ENCODE measurements at regions not wholly inside any gene's neighbourhood (a gene's known extent, or its start where the extent isn't known, plus 50 kb on each side); places are given as distances from the start of the nearest gene placed in this dataset.
"Not testable (repeated sequence)": the region's sequence is repeated elsewhere in the genome, so short reads cannot be mapped to it uniquely, and the experiment has no call there.

DNA sequence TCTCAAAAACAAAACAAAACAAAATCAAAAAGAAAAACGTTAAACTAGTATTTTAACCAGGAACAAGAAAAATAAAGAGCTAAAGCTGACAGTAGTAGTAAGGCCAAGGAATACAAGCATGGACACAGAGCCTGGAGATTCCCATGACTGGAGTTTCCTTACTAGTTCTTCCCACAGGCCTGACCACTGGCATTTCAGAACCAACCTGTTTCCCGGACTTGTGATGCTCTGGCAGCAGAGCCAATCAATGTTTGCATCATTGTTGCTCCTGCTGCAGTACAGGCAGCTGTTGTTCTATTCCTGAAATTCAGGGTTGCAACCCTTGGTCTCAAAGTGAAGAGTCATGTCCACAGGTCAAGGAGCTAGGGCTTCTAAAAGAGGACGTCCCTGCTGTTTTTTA lies 111.3 kb upstream of the WARS2 start:
- DNase-seq (ENCODE audit: low read depth) = peak; percentile 15

DNA sequence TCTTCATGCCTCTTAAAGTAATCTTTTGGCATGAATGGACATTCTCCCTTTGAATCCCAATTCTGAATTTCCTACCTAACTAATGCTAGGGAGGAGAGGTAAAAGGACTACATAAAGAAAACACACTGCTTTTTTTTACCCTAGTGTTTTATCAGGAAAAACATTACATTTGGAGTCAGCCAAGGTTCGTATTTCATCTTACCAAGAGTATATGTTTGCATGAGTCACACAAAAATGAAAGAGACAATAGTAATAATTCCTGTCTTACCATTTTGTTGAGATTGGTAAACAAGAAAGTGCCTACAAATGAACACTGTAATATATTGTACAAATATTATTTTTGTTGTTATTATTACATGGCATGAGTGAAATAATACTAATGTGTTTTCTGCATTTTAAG lies 112.9 kb upstream of the WARS2 start:
- peak; percentile 36 for DNase-seq (ENCODE audit: low read depth)

DNA sequence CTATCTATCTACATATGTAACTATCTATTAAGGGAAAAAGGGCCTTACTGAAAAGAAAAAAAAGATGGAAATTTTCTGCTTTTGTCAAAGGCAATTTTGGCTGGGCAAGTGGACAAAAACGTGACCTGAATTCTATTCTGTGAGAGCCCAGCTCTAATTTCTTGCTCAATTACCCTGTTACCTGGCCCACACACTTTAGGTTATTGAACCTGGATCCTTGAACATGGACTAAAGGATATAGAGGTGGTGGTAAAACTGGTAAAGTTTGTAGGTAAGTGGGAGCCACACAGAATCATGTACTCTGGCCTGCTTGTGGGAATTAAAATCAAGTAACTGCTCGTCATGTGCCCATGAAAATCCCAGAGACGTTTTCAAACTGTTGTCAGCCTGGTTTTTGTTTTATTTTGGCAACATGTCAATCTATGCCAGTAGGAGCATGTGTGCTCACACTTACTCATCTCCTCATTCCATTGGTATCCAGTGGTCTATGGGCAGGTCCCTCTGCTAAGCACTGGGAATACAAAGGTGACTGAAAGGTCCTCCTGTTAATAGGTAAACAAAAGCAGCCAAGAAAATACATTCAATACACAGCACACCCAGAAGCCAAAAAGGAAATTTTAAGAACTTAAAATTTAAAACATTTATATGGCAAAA lies 113.7 kb upstream of the WARS2 start:
- peak; percentile 60 for DNase-seq (ENCODE audit: low read depth)

DNA sequence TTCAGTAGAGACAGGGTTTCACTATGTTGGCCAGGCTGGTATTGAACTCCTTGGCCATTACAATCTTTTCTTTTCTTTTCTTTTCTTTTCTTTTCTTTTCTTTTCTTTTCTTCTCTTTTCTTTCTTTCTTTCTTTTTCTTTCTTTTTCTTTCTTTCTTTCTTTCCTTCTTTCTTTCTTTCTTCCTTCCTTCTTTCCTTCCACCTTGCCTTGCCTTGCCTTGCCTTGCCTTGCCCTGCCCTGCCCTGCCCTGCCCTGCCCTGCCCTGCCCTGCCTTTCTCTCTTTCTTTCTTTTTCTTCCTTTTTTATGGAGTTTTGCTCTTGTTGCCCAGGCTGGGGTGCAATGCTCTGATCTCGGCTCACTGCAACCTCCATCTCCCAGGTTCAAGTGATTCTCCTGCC lies 112.5 kb upstream of the HAO2 start:
- not testable (repeated sequence) for DNase-seq (ENCODE audit: low read depth)

DNA sequence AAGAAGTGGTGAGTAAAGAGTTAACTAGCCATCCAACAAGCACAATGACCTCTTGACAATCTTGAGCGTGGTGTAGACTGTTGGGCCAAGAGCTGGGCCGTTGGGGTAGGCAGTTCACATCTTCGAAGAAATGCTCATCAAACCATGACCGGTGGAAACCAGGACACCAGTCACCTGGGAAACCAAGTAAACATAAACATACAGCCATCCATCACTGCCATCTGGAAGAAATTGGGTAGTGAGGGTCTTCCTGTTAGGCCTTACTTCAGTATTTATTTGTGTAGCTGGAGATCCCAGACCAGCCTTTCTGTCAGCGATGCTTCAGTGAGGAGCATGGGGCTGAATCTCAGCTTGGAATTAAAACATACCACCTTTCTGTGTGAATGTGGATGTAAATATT lies 108.1 kb upstream of the HAO2 start:
- no peak for DNase-seq (ENCODE audit: low read depth)

DNA sequence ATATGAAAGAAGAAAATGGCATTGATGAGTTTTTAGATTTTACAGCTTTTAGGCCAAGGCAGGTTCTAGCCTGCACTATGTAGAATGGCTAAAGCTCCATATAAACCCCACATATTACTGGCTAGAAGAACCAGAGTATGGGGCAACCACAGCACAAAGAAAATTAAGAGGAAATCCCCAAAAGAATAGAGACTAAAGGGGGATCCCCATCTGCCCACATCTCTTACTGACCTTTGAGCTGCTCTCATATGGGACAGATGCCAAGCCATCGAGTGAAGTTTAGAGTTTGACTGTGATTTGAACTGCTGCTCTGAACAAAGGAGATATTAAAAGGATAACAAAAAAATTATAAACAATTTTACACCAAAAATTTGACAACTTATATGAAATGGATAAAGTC lies 102.2 kb upstream of the HAO2 start:
- DNase-seq (ENCODE audit: low read depth) = no peak

DNA sequence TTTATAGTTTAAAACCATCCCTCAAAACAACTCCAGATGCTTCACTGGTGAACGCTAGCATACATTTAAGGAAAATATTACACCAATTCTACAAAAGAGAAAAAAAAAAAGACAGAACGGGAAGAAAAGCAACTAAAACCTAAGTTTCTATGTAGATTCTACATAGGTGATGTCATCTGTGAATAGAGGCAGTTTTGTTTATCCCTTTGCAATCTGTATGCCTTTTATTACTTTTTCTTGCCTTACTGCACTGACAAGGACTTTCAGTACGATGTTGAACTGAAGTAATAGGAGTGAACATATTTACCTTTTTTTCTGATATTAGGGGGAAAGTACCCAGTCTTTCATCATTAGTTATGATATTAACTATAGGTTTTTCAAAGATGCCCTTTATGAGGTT lies 101.7 kb upstream of the HAO2 start:
- DNase-seq (ENCODE audit: low read depth) = no peak

DNA sequence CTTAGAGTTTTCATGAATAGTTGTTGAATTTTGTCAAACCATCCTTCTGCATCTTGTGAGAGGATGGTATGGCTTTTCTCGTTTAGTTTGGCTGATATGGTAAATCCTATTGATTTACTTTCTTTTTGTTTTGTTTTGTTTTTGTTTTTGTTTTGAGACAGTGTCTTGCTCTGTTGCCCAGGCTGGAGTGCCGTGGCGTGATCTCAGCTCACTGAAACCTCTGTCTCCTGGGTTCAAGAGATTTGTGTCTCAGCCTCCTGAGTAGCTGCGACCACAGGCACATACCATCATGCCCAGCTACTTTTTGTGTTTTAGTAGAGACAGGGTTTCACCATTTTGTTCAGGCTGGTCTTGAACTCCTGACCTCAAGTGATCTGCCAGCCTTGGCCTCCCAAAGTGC lies 101.3 kb upstream of the HAO2 start:
- DNase-seq (ENCODE audit: low read depth) = not testable (repeated sequence)

DNA sequence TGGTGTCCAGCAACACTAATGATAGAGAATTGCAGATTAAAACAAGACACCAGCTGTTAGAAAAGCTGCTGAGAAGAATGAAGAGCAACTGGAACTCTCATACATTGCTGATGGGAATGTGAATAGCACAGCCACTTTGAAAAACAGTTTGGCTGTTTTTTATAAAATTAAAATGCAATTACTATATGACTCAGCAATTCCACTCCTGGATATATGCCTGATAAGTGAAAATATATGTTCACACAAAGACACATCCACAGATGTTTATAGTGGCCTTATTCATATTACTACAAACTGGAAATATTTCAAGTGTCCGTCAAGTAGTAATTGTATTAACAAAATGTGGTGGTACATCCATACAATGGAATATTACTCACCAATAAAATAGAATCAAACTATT lies 99.7 kb upstream of the HAO2 start:
- no peak for DNase-seq (ENCODE audit: low read depth)

DNA sequence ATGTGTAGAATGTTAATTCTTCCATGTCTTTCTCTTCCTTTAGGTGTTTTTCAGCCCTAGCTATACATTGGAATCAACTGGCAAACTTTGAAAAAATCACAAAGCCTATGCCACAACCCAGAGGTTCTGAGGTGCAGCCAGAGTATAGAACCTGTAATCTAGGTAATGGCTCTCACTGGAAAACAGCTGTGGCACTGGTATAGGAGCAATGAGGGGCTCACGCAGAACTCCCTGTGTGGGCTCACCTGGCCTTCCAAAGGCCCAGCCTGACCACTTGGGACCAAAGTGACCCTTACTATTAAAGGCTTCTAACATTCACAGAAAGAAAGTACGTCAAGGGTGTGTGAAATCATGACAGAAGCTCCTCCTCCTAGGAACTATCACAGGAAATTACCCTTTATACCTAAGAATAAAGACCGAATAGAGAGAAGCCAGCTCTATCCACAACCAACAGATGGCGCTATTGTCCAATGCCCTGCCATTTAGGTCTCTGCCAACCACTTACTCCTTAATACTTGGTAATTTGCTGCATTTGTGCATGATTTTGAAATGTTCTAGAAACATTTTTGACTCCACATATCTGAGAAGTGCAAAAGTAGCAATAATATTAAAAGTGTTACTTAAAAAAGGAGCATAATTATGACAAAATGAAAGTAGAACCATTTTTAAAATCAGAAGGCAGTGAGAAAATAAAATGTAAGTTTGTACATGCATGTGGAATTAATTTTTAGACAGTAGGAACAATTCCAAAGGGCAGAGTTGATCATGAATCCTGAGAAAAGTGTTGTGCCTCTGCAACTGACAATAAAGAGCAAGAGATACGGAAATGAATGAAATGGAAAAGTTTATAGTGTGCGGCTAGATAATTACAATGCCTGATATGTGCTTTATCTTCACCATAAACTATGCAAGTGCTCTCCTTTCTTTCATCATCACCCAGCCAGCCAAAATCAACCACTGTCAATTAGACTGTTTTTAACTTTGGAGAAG lies 93.1 kb upstream of the HAO2 start:
- peak; percentile 63 for DNase-seq (ENCODE audit: low read depth)

DNA sequence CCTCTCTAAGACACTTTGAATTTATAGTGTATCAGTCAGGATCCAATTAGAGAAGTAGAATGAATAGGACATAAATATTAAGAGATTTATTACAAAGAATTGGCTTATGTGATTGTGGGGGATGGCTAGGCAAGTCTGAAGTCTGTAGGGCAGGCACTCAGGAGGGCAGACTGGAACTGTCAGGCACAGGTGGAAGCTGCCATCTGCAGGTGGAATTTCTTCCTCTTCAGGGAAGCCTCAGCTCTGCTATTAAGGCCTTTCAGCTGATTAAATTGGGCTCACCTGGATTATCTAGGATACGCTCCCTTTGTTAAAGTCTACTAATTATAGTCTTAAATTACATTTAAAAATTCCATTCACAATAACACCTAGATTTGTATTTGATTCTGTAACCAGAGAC lies 92.0 kb upstream of the HAO2 start:
- no peak for DNase-seq (ENCODE audit: low read depth)

DNA sequence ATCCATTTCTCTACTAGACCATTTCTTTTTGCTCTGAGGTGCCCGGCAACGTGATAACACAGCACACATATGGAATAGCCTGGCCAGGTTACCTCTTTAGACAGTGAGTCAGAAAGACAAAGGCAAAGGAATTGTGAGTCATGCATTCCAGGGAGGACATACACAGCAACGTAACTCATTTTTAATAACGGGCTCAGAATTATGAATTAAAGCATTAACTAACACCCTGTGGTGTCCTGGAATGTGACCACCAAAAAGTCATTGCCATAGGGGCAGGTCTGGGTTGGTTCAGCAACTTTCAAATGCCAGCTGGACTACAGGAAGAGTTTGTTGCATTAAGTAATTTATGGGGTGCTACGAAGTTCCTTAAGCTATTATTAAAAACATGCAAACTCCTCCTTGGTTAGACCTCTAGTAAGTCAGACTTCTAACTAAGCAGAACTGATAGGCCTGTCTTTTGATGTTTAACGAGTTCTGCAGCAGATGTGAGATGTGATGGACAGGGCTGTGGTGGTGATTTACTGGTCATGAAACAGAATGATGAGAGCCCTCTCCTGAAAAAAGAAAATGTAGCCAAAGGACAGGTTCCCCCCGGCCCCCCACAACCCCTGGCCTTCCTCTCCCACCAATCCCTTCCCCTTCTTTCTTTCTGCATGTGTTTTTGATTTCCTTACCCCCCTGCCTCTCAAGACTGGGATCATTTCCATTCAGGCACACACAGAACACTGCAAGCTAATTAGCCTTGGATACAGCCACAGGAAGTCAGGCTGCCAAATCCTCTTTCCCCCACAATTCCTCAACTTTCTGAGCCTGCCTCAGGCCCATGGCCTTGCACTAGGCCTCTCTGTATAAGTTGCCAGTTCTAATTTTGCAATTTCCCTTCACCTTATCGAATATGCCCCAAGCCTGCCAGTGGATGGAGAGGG lies 88.9 kb upstream of the HAO2 start:
- DNase-seq (ENCODE audit: low read depth) = peak; percentile 86

DNA sequence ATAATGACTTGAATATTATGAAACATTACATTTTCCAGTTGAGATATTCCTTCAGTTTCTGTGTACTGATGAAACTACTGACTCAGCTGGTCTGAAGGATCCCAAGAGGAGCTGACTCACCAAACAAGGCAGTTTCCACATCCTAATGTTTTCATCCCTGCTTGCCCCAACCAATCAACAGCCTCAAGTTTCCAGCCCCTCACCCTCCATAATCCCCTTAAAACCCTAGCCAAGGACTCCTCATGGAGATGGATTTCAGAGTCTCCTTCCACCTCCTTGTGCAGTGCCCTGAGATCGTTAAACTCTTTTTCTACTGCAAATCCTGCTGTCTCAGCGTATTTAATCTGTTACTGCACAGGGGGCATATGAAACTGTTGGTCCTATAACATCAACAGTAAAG lies 83.1 kb upstream of the HAO2 start:
- peak; percentile 89 for DNase-seq (ENCODE audit: low read depth)

DNA sequence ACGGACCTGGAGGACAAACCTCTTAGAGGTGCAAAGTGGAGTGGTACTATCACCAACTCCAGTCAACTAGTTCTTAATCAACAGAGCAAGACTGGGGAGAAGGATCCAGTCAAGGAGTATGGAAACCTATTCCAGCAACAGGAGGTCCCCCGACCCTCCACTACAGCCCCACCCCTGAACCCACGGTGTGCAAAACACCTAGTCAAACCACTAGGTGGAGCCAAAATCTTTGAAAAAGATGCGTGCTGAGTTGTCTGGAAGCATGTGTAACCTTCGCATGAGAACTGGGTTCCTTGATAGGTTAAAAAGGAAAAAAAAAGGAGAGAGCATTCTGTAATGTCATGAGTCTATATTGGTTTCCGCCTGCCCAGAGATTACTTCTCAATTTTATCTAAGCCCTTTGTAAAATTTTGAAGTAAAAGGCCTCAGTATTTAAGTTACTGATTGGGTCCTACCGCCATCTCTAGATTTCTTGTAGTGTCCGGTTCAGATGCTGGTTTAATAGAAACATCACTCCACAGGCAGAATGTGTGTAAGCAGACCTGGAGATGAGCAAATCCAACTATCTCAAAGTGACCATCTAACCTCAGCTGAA lies 81.9 kb upstream of the HAO2 start:
- peak; percentile 47 for DNase-seq (ENCODE audit: low read depth)

DNA sequence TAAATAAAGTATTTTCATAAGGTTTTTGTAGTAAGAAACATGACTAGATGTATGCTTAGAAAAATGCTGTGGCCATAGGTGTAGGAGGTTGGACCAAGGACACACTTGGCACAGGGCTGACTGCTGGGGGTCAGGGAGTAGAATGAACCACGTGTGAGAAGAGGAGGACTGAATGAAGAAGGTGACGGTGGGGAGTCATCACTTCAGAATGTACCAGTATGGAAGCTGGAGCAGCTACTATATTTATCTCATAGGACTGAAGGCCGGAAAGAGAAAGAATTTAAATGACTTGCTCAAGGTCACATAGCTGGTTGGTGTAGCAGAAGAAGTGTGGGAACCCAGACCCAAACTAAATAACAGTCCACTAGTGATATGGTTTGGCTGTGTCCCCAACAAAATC lies 79.8 kb upstream of the HAO2 start:
- no peak for DNase-seq (ENCODE audit: low read depth)

DNA sequence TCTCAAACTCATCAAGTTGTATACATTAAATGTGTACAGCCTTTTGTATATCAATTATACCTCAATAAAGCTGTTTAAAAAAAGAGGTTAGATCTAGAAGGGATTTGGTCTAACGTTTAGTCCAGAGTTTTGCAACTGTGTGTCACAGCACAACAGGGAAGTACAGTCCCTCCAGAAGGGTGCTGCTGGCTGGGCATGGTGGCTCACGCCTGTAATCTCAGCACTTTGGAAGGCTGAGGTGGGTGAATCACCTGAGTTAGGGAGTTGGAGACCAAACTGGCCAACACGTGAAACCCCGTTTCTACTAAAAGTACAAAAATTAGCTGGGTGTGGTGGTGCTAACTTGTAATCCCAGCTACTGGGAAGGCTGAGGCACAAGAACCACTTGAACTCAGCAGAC lies 78.3 kb upstream of the HAO2 start:
- no peak for DNase-seq (ENCODE audit: low read depth)

DNA sequence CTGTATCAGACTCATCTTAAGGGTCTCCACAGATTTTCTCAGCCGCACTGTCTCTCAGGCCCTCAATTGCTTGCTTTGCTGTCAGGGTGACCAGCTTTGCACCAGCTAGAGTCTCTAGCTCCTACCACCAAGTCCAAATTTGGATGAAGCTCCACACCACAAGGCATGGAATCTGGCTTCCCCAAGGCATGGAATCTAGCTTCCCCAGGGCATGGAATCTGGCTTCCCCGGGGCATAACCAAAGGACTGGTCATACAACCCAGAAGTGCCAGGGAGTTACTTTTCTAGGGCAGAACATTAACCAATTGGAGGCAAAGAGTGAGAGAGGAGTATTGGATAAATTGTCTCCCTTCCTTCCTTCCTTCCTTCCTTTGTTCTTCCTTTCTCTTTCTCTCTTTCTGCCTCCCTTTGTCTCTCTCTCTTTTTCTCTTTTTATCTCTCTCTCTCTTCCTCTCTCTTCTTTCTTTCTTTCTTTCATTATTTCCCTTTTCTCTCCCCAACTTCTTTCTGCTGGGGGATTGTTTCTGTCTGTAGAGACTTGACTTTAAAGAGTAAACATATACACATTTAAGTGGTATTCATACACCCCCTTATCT lies 76.9 kb upstream of the HAO2 start:
- DNase-seq (ENCODE audit: low read depth) = no peak

DNA sequence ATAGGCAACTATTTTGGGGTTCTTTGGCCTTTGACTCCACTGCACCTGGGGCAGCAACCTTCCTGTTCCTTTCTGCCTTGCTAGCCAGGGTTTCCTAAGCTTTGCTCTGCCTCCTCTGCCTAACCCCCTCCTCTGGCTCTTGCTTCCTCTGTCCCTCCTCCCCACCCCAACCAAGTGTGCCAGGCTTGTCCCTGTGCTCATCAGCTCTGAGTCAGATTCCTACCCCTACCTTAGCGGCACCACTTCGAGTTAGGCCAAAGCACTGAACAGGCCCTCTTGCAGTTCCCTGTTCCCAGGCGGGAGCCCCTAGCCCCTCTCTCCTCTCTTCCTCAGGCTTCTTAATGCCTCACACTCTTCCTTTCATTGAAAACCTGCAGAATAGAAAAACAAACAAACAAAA lies 74.8 kb upstream of the HAO2 start:
- DNase-seq (ENCODE audit: low read depth) = no peak

DNA sequence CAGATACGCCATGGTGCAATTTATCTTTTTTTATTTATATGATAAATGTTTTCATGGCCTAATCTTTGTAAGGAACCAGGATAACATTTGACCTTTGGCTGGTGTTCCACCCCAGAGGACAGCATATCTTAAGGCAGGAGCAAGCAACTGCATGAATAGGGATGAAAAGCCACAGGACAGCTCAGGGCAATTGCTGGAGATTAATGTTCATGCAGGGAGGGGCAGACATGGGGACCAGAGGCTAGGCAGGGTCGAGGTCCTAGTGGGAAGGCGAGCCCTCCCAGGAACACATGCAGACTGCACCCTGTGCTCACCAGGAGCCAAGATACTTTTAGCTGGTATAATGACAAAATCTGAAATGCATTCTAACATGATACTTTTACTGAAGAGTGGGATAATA lies 74.4 kb upstream of the HAO2 start:
- DNase-seq (ENCODE audit: low read depth) = no peak

DNA sequence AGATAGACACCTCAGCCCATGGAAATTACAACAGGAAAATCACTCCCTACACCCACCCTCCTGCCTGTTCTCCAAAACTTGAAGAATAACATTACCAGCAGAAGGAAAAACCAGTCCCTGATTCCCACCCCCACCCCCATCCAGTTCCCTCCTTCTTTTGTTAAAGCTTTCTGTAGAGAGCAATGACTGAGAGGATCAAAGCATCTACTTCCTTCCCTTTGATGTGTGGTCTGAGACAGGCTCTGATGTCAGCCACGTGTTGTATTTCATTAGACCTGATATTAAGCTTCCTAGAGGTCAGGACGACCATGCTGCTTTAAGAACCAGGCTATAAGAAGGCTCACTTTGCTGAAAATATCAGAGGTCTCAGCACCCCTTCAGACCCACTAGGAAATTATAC lies 73.9 kb upstream of the HAO2 start:
- no peak for DNase-seq (ENCODE audit: low read depth)

DNA sequence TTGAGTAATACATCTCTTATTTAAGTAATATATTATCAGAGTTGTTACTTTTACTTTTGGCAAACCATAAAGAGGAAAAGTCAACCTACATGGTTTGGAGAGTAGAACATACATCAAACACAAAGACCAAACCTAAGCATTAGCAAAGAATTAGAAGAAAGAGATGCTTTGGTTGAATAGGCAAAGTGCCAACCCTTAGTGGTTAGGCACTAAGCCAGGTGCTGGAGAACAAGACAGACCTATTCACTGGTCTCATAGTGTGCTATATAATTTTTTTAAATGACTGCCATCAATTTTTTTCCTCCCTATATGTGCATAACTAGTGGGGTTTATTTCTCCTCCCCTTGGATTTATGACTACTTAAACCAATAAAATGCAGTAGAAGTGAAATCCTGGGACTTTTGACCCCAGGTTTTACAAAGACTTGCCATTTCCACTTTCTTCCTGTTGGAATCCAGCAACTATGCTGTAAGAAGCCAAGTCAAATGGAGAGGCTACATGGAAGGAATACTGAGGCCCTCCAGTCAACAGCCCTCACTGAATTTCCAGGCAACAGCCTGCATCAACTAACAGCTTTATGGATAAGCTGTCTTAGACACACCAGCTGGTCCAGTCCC lies 69.8 kb upstream of the HAO2 start:
- peak; percentile 39 for DNase-seq (ENCODE audit: low read depth)
